Thyroid gland (tissue), 4 donors: ENCODE measurements at regions not wholly inside any gene's neighbourhood (a gene's known extent, or its start where the extent isn't known, plus 50 kb on each side); places are given as distances from the start of the nearest gene placed in this dataset.

ENCODE experiments used
- DNase-seq, 2 donors: peaks; one replicate each; pipeline ENCODE4 v3.0.0-alpha.2; 2019
- H3K27ac ChIP-seq, 3 donors: fragments of 200-600 bp; sonication (generic); 1 replicate in 2 of 3; 2 replicates in 1 of 3; pipeline ENCODE4 v1.5.1; 2016 to 2019; ENCODE audit warnings: mild to moderate bottlenecking in 1 of 3, moderate library complexity in 1 of 3
- H3K27me3 ChIP-seq: fragments of 200-600 bp; sonication (generic); one replicate; pipeline ENCODE4 v1.5.1; 2019
- H3K36me3 ChIP-seq, 2 donors: fragments of 200-600 bp; sonication (generic); one replicate each; pipeline ENCODE4 v1.5.1; 2016 to 2019
- H3K4me1 ChIP-seq, 2 donors: fragments of 200-600 bp; sonication (generic); one replicate each; pipeline ENCODE4 v1.5.1; 2017 to 2019
- H3K4me3 ChIP-seq, 3 donors: fragments of 200-600 bp; sonication (generic); replicated peaks in 1 of 3; 1 replicate in 2 of 3; 2 replicates in 1 of 3; pipeline ENCODE4 v1.5.1; 2016; ENCODE audit warnings: mild to moderate bottlenecking in 1 of 3
- H3K9me3 ChIP-seq: fragments of 200-600 bp; sonication (generic); one replicate; pipeline ENCODE4 v1.5.1; 2017
- POLR2A ChIP-seq, 2 donors: fragments of 450-650 bp; IDR thresholded peaks; one replicate each; pipeline ENCODE4 v1.6.1; 2017; ENCODE audit warnings: antibody characterized with exemption in 2 of 2, mild to moderate bottlenecking in 2 of 2, moderate library complexity in 1 of 2
- WGBS, 2 donors: methylation state at CpG; one replicate each; pipeline ENCODE4 v1.1.5; 2017; 5-methylcytosine and 5-hydroxymethylcytosine counted together
- intact Hi-C: fragments of 100-400 bp; cut with DNase I; formaldehyde crosslinking; loops from one replicate; pipeline ENCODE4 v1.15.1; 2023
- TF ChIP-seq, protein P1 (sequence below), 6 experiments: fragments of 200-600 bp in 3 of 6; fragments of 450-650 bp in 3 of 6; sonication (generic) in 3 of 6; IDR thresholded peaks; one replicate each; pipeline ENCODE4 v1.5.1; 2016 to 2019; ENCODE audit warnings: antibody characterized with exemption in 6 of 6, mild to moderate bottlenecking in 2 of 6, inconsistent platforms in 1 of 6, moderate library complexity in 1 of 6

DNA sequence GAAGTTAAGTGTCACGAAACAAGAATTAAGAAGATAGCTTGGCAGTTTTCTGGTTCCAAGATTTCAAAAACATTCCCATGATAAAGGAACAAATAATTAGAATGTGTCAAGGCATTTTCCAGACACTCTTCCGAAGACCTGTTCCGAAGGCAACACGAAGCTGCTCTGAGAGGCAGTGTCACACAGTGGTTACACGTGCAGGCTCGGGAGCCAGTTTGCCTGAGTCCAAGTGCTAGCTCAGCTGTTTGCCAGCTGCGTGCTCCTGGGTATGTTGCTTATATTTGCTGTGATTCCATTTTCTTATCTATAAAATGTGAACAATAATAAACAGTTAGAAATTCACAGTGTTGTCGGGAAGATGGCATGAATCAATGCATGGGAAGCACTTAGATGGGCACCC, 217.9 kb upstream of the GRIP1 start:
- 74 to 91% methylated on average over 8 of the region's 8 CpGs for WGBS, 2 donors
- no peaks in the 10 kb centered on the region for H3K36me3 ChIP-seq
- H3K27me3 ChIP-seq, result no peaks in the 10 kb centered on the region
- no peak for DNase-seq
- H3K9me3 ChIP-seq, result no peaks in the 10 kb centered on the region
- no peak overlapping the region for H3K4me3 ChIP-seq
- intact Hi-C loops, result no loop called here
- no peak overlapping the region for H3K27ac ChIP-seq
- peaks cover 0 to 3% of the 10 kb centered on the region in 2 donors for H3K4me1 ChIP-seq
- TF ChIP-seq, protein P1, sequence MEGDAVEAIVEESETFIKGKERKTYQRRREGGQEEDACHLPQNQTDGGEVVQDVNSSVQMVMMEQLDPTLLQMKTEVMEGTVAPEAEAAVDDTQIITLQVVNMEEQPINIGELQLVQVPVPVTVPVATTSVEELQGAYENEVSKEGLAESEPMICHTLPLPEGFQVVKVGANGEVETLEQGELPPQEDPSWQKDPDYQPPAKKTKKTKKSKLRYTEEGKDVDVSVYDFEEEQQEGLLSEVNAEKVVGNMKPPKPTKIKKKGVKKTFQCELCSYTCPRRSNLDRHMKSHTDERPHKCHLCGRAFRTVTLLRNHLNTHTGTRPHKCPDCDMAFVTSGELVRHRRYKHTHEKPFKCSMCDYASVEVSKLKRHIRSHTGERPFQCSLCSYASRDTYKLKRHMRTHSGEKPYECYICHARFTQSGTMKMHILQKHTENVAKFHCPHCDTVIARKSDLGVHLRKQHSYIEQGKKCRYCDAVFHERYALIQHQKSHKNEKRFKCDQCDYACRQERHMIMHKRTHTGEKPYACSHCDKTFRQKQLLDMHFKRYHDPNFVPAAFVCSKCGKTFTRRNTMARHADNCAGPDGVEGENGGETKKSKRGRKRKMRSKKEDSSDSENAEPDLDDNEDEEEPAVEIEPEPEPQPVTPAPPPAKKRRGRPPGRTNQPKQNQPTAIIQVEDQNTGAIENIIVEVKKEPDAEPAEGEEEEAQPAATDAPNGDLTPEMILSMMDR (IDR thresholded peaks at IDR 0.05), result no peak
- TF ChIP-seq POLR2A (IDR thresholded peaks at IDR 0.05), result no peak

DNA sequence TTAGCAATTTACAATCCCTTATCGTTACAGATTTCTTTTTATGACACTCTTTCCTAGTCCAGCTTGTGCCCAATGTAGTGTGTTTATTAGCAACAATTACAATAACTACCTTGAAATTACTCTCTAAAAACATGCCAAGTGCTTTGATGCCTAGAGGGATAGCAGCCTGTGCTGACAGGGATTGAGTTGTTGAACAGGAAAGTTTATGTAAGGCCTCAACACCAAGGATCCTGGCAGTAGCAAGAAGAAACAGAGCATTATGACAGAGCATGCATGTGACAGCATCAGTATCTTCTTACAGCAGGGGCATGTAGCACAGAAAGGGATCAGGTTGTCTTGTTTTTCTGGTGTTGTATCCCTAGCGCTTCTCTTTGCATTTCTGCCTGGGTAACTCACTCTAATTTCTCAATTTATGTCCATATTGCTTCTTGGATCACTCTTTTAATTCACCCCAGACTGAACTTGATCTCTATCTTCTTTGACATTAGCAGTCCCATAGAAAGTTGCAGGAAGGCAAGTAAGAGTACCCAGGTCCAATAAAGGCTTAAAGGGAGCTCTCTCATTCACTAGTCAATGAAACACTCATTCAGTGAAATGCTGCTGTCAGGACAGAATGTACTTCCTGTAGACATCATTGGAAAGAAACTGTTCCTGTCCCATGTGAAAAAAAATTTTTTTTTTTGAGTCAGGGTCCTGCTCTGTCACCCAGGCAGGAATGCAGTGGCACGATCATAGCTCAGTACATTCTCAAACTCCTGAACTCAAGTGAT, 220.0 kb upstream of the GRIP1 start:
- Histone ChIP-seq H3K27me3 (no peaks in the 10 kb centered on the region), H3K4me1 (peaks cover 0 to 3% of the 10 kb centered on the region in 2 donors), H3K36me3 (no peaks in the 10 kb centered on the region), H3K9me3 (no peaks in the 10 kb centered on the region), H3K4me3 (no peak overlapping the region), H3K27ac (no peak overlapping the region)
- 91 to 93% methylated on average over 3 of the region's 3 CpGs for WGBS, 2 donors
- intact Hi-C loops, result no loop called here
- no peak for DNase-seq
- TF ChIP-seq, protein P1 (IDR thresholded peaks at IDR 0.05), result no peak
- no peak for TF ChIP-seq POLR2A (IDR thresholded peaks at IDR 0.05)

DNA sequence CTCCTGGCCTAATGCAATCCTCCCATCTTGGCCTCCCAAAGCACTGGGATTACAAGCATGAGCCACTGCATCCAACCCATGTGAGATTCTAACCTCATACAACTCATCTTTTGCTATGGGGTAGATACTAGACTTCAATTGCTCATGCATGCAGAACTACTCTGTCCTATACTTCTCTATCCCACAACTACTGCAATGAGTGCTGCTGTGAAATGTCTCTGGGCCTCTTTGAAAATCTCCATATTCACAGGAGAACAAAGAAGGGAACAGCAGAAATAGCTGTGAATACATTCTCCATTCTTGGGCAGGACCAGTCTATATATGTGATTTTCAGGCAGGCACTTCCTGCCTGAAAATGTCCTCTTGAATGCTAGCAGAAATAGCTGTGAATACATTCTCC, 220.7 kb upstream of the GRIP1 start:
- DNase-seq, result no peak
- peaks cover 0 to 3% of the 10 kb centered on the region in 2 donors for H3K4me1 ChIP-seq
- no peaks in the 10 kb centered on the region for H3K27me3 ChIP-seq
- no peaks in the 10 kb centered on the region for H3K36me3 ChIP-seq
- intact Hi-C loops, result no loop called here
- H3K4me3 ChIP-seq, result no peak overlapping the region
- TF ChIP-seq, protein P1 (IDR thresholded peaks at IDR 0.05), result no peak
- TF ChIP-seq POLR2A (IDR thresholded peaks at IDR 0.05), result no peak
- no peak overlapping the region for H3K27ac ChIP-seq
- H3K9me3 ChIP-seq, result no peaks in the 10 kb centered on the region

DNA sequence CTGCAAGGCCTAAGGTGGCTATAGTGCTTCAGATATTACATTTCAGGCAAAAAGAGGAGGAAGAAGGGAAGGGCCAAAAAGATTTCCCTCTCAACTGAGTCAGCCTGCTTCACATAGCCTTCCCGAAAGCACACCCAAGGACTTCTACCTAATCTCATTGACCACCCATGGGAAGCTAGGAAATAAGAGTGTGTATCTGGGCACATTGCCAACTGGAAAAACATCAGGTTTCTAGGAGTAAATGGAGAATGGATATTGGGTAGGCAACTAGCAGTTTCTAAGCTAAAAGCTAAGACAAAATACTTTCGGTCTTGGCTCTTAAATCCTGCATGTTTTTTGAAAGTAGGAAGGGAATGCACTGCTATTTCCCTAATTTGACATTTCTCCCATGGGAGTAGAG, 221.7 kb upstream of the GRIP1 start:
- no peak overlapping the region for H3K27ac ChIP-seq
- intact Hi-C loops, result no loop called here

More for the DNA sequence above, 221.7 kb upstream of the GRIP1 start:
- no peaks in the 10 kb centered on the region for H3K27me3 ChIP-seq
- WGBS, 2 donors, result 50 to 51% methylated on average over 2 of the region's 2 CpGs
- peaks cover 0 to 3% of the 10 kb centered on the region in 2 donors for H3K4me1 ChIP-seq
- DNase-seq, result no peak
- TF ChIP-seq, protein P1 (IDR thresholded peaks at IDR 0.05), result no peak
- no peak for TF ChIP-seq POLR2A (IDR thresholded peaks at IDR 0.05)
- no peak overlapping the region for H3K4me3 ChIP-seq
- no peaks in the 10 kb centered on the region for H3K36me3 ChIP-seq
- no peaks in the 10 kb centered on the region for H3K9me3 ChIP-seq
